H1 (cell line): ENCODE measurements at regions not wholly inside any gene's neighbourhood (a gene's known extent, or its start where the extent isn't known, plus 50 kb on each side); places are given as distances from the start of the nearest gene placed in this dataset.

Experiments
- ASH2L ChIP-seq: fragments of 200-600, 300-600 bp; sonication (generic); IDR thresholded peaks from one replicate; pipeline ENCODE4 v1.7.1; 2017; ENCODE audit warnings: low read length
- CTCF ChIP-seq, 3 experiments: IDR thresholded peaks; 1 replicate in 2 of 3; 2 replicates in 1 of 3; pipeline versions ENCODE4 v1.5.1 to v1.6.1; 2011; ENCODE audit warnings: low read length in 3 of 3, mild to moderate bottlenecking in 3 of 3, inconsistent platforms in 2 of 3, low read depth in 1 of 3, moderate library complexity in 1 of 3; ENCODE audit not compliant: insufficient read depth in 1 of 3; ENCODE audit errors: control extremely low read depth in 1 of 3
- NANOG ChIP-seq: IDR thresholded peaks from 2 replicates; pipeline ENCODE4 v1.6.1; 2011; ENCODE audit warnings: low read length, low read depth, mild to moderate bottlenecking, inconsistent platforms; ENCODE audit not compliant: insufficient read depth, poor library complexity, severe bottlenecking
- RFX5 ChIP-seq: IDR thresholded peaks from 2 replicates; pipeline ENCODE4 v1.6.1; 2011; ENCODE audit warnings: low read depth, low read length, improper control_type of control experiment, borderline replicate concordance
- ZNF274 ChIP-seq: IDR thresholded peaks from 2 replicates; pipeline ENCODE4 v1.7.0; 2012; ENCODE audit warnings: low read length, borderline replicate concordance; ENCODE audit errors: extremely low read depth

- TF ChIP-seq CTCF (IDR thresholded peaks at IDR 0.05; ENCODE audit: control extremely low read depth in 1 of 3, insufficient read depth in 1 of 3, low read depth in 1 of 3, low read length in 3 of 3) (no peak), RFX5 (no peak), ASH2L (no peak), ZNF274 (no peak), NANOG (no peak)
Measured at GRCh38 chr14:83017296-83017695, 1483.6 kb upstream of the SEL1L start (continued).
